Prostate gland (tissue), 2 donors: ENCODE measurements at regions not wholly inside any gene's neighbourhood (a gene's known extent, or its start where the extent isn't known, plus 50 kb on each side); places are given as distances from the start of the nearest gene placed in this dataset.

Source experiments
- DNase-seq: peaks from one replicate; pipeline ENCODE4 v3.0.0-alpha.2; 2019; ENCODE audit warnings: low spot score
- H3K27ac ChIP-seq, 2 donors: fragments of 200-600 bp; sonication (generic); 2 replicates each; pipeline ENCODE4 v1.5.1; 2017 to 2019
- H3K27me3 ChIP-seq: fragments of 200-600 bp; sonication (generic); replicated peaks from 2 replicates; pipeline ENCODE4 v1.5.1; 2019; ENCODE audit not compliant: insufficient read depth
- H3K36me3 ChIP-seq, 2 donors: fragments of 200-600 bp; sonication (generic); 1 replicate in 1 of 2; 2 replicates in 1 of 2; pipeline versions ENCODE4 v1.5.1 to v1.8.1; 2017 to 2019
- H3K4me1 ChIP-seq: fragments of 200-600 bp; sonication (generic); replicated peaks from 2 replicates; pipeline ENCODE4 v1.5.1; 2019
- H3K4me3 ChIP-seq, 2 donors: fragments of 200-600 bp; sonication (generic); 2 replicates each; pipeline ENCODE4 v1.5.1; 2017 to 2019
- H3K9me3 ChIP-seq: fragments of 200-600 bp; sonication (generic); 2 replicates; pipeline ENCODE4 v1.5.1; 2017
- POLR2A ChIP-seq: fragments of 450-650 bp; IDR thresholded peaks from one replicate; pipeline ENCODE4 v1.6.1; 2016; ENCODE audit warnings: antibody characterized with exemption, mild to moderate bottlenecking
- POLR2AphosphoS5 ChIP-seq: sonication (generic); formaldehyde crosslinking; IDR thresholded peaks from one replicate; pipeline ENCODE4 v1.6.1; 2017; ENCODE audit warnings: antibody characterized with exemption
- WGBS: methylation state at CpG from one replicate; pipeline ENCODE4 v1.1.5; 2018; 5-methylcytosine and 5-hydroxymethylcytosine counted together
- intact Hi-C: fragments of 100-400 bp; cut with DNase I; formaldehyde crosslinking; loops from one replicate; pipeline ENCODE4 v1.14.2; 2022
- TF ChIP-seq, protein P1 (sequence below), 4 experiments: fragments of 200-600 bp in 2 of 4; fragments of 450-650 bp in 2 of 4; sonication (generic) in 2 of 4; IDR thresholded peaks; 1 replicate in 3 of 4; 2 replicates in 1 of 4; pipeline ENCODE4 v1.5.1; 2016 to 2019; ENCODE audit warnings: antibody characterized with exemption in 4 of 4, mild to moderate bottlenecking in 2 of 4, moderate library complexity in 2 of 4

DNA sequence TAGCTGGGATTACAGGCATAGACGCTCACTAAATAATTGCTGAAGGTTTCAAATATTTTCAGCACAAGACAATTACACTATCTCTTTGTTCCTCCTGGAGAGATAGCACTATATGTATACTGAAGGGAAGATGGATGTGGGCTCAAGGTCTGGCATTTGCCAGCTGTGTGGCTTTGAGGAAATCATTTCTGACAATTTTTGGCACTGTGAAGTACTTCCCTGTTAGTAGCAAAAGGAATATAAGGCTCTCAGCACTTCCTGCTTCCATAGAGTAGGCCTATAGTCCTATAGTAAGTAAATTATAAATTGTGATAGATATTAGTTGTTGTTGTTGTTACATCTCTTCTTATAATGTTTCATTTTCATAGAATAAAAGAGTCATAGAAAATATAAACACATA, 271.1 kb downstream of the SAMD5 start:
- Histone ChIP-seq H3K27me3 (no peaks in the 10 kb centered on the region), H3K36me3 (no peaks in the 10 kb centered on the region), H3K27ac (no peak overlapping the region), H3K4me1 (no peaks in the 10 kb centered on the region), H3K9me3 (no peaks in the 10 kb centered on the region), H3K4me3 (no peak overlapping the region)
- intact Hi-C loops = no loop called here
- WGBS = 80% methylated on average over 1 of the region's 1 CpG
- TF ChIP-seq POLR2AphosphoS5 = no peak
- TF ChIP-seq, protein P1, sequence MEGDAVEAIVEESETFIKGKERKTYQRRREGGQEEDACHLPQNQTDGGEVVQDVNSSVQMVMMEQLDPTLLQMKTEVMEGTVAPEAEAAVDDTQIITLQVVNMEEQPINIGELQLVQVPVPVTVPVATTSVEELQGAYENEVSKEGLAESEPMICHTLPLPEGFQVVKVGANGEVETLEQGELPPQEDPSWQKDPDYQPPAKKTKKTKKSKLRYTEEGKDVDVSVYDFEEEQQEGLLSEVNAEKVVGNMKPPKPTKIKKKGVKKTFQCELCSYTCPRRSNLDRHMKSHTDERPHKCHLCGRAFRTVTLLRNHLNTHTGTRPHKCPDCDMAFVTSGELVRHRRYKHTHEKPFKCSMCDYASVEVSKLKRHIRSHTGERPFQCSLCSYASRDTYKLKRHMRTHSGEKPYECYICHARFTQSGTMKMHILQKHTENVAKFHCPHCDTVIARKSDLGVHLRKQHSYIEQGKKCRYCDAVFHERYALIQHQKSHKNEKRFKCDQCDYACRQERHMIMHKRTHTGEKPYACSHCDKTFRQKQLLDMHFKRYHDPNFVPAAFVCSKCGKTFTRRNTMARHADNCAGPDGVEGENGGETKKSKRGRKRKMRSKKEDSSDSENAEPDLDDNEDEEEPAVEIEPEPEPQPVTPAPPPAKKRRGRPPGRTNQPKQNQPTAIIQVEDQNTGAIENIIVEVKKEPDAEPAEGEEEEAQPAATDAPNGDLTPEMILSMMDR (IDR thresholded peaks at IDR 0.05) = no peak
- TF ChIP-seq POLR2A = no peak
- DNase-seq = no peak

GRCh38 chr6:147782302-147782701, 273.8 kb downstream of the SAMD5 start:
- TF ChIP-seq POLR2AphosphoS5 (no peak), POLR2A (no peak)
- Histone ChIP-seq H3K27me3 (no peaks in the 10 kb centered on the region), H3K36me3 (no peaks in the 10 kb centered on the region), H3K9me3 (no peaks in the 10 kb centered on the region), H3K27ac (no peak overlapping the region), H3K4me1 (no peaks in the 10 kb centered on the region), H3K4me3 (no peak overlapping the region)
- DNase-seq = no peak
- WGBS = 46% methylated on average over 3 of the region's 3 CpGs
- intact Hi-C loops = no loop called here

DNA sequence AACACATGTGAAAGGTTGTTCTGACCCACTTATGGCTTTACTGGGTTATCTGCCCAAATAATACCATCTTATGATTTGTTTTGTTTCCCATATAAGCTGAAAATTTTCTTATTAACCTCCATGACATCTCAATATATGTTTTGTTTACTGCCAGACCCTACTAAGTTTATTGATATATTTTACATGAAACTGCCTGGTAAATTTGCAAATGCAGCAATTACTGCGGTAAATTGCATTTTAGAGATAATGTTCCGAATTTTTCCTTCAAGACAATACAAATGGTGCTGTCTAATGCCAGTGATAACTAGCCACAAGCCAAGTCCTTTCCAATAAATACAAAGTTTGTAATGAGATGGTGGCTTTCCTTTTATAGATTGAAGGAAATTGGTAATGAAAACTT, 275.9 kb downstream of the SAMD5 start:
- Histone ChIP-seq H3K27me3 (no peaks in the 10 kb centered on the region), H3K27ac (no peak overlapping the region), H3K36me3 (no peaks in the 10 kb centered on the region), H3K4me1 (no peaks in the 10 kb centered on the region), H3K4me3 (no peak overlapping the region), H3K9me3 (no peaks in the 10 kb centered on the region)
- intact Hi-C loops = no loop called here
- no peak for DNase-seq
- 93% methylated on average over 2 of the region's 2 CpGs for WGBS
- TF ChIP-seq, protein P1 (IDR thresholded peaks at IDR 0.05) = no peak
- TF ChIP-seq POLR2A (no peak), POLR2AphosphoS5 (no peak)

GRCh38 chr6:147787417-147787816, 278.9 kb downstream of the SAMD5 start:
- Histone ChIP-seq H3K27me3 (no peaks in the 10 kb centered on the region), H3K27ac (no peak overlapping the region), H3K9me3 (no peaks in the 10 kb centered on the region), H3K4me1 (no peaks in the 10 kb centered on the region), H3K4me3 (no peak overlapping the region), H3K36me3 (no peaks in the 10 kb centered on the region)
- DNase-seq = no peak
- WGBS = 86% methylated on average over 2 of the region's 2 CpGs
- intact Hi-C loops = no loop called here
- TF ChIP-seq, protein P1 (IDR thresholded peaks at IDR 0.05) = no peak
- TF ChIP-seq POLR2AphosphoS5 (no peak), POLR2A (no peak)

GRCh38 chr6:147789430-147789947, 281.0 kb downstream of the SAMD5 start:
- 88% methylated on average over 4 of the region's 4 CpGs for WGBS
- Histone ChIP-seq H3K9me3 (no peaks in the 10 kb centered on the region), H3K27me3 (no peaks in the 10 kb centered on the region), H3K4me1 (no peaks in the 10 kb centered on the region), H3K36me3 (no peaks in the 10 kb centered on the region), H3K27ac (no peak overlapping the region), H3K4me3 (no peak overlapping the region)
- TF ChIP-seq POLR2AphosphoS5 (no peak), POLR2A (no peak)
- TF ChIP-seq, protein P1 (IDR thresholded peaks at IDR 0.05) = no peak
- intact Hi-C loops = no loop called here
- DNase-seq = no peak
